Activated CD4-positive, CD25-positive, alpha-beta regulatory T cell treated with anti-CD3 and anti-CD28 coated beads, Interleukin-2, amount 50 U/mL, for 72 hours (primary cell): ENCODE measurements at regions not wholly inside any gene's neighbourhood (a gene's known extent, or its start where the extent isn't known, plus 50 kb on each side); places are given as distances from the start of the nearest gene placed in this dataset.

ENCODE experiments used
- DNase-seq: peaks from one replicate; pipeline ENCODE4 v3.0.0; 2021

- DNase-seq = no peak
Measured at GRCh38 chr2:80858965-80859364, 554.4 kb upstream of the LRRTM1 start.

GRCh38 chr2:80856227-80856626 is 551.7 kb upstream of the LRRTM1 start:
- DNase-seq = no peak

- DNase-seq = no peak
Measured at GRCh38 chr2:80854831-80855230, 550.3 kb upstream of the LRRTM1 start.

- no peak for DNase-seq
Measured at GRCh38 chr2:80852808-80853139, 548.2 kb upstream of the LRRTM1 start.

- DNase-seq = no peak
Measured at GRCh38 chr2:80852079-80852807, 547.7 kb upstream of the LRRTM1 start.

- no peak for DNase-seq
Measured at GRCh38 chr2:80830891-80831290, 526.3 kb upstream of the LRRTM1 start.

GRCh38 chr2:80822999-80823398 is 518.4 kb upstream of the LRRTM1 start:
- DNase-seq = no peak

GRCh38 chr2:80815259-80815658 is 510.7 kb upstream of the LRRTM1 start:
- no peak for DNase-seq

- no peak for DNase-seq
Measured at GRCh38 chr2:80786584-80786983, 482.0 kb upstream of the LRRTM1 start.

- DNase-seq = no peak
Measured at GRCh38 chr2:80778704-80779103, 474.2 kb upstream of the LRRTM1 start.

- DNase-seq = no peak
Measured at GRCh38 chr2:80748592-80748991, 444.0 kb upstream of the LRRTM1 start.

GRCh38 chr2:80737047-80737446 is 432.5 kb upstream of the LRRTM1 start:
- DNase-seq = no peak

- no peak for DNase-seq
Measured at GRCh38 chr2:80725001-80725400, 420.4 kb upstream of the LRRTM1 start.

GRCh38 chr2:80722803-80723202 is 418.3 kb upstream of the LRRTM1 start:
- no peak for DNase-seq

GRCh38 chr2:80719607-80720006 is 415.1 kb upstream of the LRRTM1 start:
- no peak for DNase-seq

GRCh38 chr2:80715433-80715832 is 410.9 kb upstream of the LRRTM1 start:
- no peak for DNase-seq

- no peak for DNase-seq
Measured at GRCh38 chr2:80711915-80712314, 407.4 kb upstream of the LRRTM1 start.

- DNase-seq = no peak
Measured at GRCh38 chr2:80706951-80707350, 402.4 kb upstream of the LRRTM1 start.

GRCh38 chr2:80706541-80706940 is 402.0 kb upstream of the LRRTM1 start:
- no peak for DNase-seq

- DNase-seq = no peak
Measured at GRCh38 chr2:80703532-80703931, 399.0 kb upstream of the LRRTM1 start.

- DNase-seq = no peak
Measured at GRCh38 chr2:80700961-80701360, 396.4 kb upstream of the LRRTM1 start.
